OCI-M2 (cell line): ENCODE measurements at regions not wholly inside any gene's neighbourhood (a gene's known extent, or its start where the extent isn't known, plus 50 kb on each side); places are given as distances from the start of the nearest gene placed in this dataset.
"Not testable (repeated sequence)": the region's sequence is repeated elsewhere in the genome, so short reads cannot be mapped to it uniquely, and the experiment has no call there.

Source experiments
- DNase-seq: peaks from one replicate; lab custom pipeline; 2025; ENCODE audit not compliant: unreplicated experiment; lab: John Stamatoyannopoulos, UW

DNA sequence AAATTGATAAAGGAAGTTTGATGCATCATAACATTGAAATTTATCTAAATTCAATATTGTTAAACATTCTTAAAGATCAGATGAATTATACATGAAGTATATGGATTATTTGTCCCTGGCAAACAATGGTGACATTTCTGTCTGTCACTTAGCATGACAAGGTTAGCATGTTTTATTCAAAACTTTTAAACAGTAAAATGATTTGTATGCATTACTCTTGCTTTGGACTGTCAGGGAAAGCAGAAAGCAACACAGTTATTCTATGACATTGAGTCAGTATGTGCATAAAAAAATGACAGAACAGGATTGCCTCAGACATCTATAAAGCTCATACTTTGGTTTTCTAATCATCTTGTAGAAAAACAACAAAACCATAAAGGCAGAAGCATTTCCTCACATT lies 193.7 kb downstream of the IZUMO3 start:
- DNase-seq = no peak

GRCh38 chr9:24351258-24351657 lies 194.4 kb downstream of the IZUMO3 start:
- no peak for DNase-seq

DNA sequence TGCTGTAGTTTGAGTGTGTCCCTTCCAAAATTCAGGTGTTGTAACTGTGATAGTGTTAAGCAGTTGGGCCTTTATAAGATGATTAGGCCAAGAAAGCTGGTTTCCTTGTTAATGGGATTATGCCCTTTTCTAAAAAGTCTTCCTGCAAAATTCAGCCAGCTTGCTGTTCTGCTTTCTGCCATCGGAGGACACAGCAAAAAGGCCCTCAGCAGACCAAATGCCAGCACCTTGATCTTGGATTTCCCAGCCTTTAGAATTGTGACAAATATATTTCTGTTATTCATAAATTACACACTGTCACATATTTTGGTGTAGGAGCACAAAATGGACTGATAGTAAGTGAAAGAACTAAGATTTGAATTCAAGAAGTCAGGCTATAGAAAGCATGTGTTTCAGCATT lies 203.2 kb downstream of the IZUMO3 start:
- DNase-seq = no peak

- DNase-seq = no peak
Observed at GRCh38 chr9:24333629-24334028, 212.1 kb downstream of the IZUMO3 start.

- no peak for DNase-seq
Observed at GRCh38 chr9:24298912-24299311, 246.8 kb downstream of the IZUMO3 start.

DNA sequence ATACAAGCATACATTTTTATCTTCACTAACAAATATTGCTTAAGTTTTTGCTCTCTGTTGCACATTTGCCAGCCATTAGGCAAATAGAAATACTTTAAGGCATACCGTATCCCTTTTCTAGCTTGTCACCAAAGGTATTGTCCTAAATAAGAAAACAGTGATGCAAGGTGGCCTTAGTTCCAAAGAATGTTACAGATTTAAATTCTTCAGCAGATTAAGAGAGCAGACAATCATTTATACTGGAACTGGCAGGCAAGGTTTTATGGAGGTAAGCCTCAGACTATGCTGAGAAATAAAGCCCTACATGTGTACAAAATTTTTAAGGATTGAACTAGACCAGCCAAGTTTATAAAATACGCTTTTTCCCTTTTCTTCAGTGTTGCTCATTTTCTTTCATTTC lies 247.8 kb downstream of the IZUMO3 start:
- DNase-seq = no peak

DNA sequence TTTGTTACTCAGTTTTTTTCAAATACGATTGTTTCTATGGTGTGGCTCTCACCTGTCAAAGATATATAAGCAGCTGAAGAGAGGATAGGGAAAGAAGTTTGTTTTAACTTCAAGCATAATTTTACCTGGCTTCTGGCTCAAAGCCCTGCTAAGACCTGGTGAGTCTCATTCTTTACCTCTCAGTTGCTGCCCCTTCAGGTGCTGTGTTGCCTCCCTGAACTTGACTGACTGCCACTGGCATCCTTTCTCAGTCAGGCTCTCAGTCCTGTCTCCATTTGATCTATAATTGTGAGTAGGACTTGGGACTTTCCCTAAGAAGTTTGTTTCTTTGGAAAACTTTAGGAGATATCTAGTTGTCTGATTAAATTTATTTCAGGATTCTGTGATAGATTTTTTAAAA lies 249.6 kb downstream of the IZUMO3 start:
- DNase-seq = no peak

DNA sequence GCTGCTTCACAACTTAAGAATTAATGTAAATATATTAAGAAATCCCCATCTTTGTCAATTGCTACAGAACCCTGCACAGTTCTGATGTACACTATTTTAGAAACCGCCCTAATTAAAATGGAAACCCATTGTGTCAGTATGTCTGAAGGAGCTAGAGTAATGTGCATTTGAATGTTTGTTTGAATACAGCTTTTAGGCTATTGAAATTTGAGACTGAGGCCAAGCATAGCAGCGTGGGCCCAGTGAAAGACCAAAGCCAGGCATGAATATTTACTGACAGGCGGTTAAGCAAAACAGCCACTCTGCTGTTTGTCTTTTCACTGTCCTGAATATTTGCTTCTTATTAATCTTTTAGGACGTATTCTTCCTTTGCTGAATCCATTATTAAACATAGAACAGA lies 252.3 kb downstream of the IZUMO3 start:
- no peak for DNase-seq

DNA sequence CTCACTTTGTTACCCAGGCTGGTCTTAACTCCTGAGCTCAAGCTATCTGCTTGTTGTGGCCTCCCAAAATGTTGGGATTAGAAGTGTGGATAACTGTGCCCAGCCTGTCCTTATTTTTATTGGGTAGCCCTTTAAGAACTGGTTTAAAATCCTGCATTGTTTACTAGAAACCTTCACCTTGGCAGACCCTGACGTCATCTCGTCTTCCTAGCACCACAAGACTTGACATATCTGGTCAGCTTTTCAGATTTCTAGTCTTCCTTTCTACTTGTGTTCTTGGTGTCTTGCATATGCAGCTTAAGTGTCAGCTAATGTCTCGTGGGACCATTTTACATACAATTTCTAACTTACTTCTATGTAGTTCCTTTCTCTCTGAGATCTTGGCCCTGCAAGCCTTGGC lies 258.9 kb downstream of the IZUMO3 start:
- no peak for DNase-seq

GRCh38 chr9:24258626-24259025 lies 287.1 kb downstream of the IZUMO3 start:
- no peak for DNase-seq

DNA sequence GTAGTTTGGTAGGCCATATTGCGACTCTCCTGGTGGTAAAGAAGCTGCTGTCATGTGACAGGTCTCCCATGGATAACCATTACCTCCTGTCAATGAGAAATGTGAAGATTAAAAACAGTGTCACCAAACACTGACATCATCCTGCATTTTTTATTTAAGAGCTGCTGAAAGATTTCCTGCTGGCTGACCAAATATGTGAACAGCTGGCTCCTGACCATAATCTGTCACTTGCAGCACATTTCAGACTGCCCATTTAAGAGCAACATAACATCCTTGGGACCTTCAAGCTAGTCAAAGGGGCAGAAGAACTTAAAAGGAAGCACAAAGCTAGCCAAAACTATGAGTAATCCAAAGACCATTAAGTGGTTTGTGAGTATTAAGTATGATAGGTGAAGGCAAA lies 288.0 kb downstream of the IZUMO3 start:
- DNase-seq = no peak

GRCh38 chr9:24245988-24246387 lies 299.7 kb downstream of the IZUMO3 start:
- no peak for DNase-seq

DNA sequence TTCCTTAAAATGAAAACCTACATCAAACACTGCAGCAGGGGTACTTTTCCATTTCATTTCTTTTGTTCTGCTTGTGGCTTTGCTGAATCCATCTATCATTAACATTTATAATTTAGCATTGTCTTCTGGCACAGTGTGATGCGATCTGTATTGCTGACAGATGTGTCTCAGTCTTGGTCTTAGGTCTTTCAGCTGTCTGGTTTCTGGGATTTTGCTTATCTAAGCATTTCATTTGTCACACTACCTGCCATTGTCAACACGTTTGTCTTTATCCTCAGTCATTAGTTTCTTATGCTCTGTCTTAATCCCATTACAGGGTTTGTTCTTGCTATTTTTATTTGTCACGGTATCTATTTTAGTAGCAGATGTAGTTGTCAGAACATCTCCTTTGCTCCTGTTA lies 303.1 kb downstream of the IZUMO3 start:
- no peak for DNase-seq

- DNase-seq = no peak
Observed at GRCh38 chr9:24218656-24219055, 327.0 kb downstream of the IZUMO3 start.

DNA sequence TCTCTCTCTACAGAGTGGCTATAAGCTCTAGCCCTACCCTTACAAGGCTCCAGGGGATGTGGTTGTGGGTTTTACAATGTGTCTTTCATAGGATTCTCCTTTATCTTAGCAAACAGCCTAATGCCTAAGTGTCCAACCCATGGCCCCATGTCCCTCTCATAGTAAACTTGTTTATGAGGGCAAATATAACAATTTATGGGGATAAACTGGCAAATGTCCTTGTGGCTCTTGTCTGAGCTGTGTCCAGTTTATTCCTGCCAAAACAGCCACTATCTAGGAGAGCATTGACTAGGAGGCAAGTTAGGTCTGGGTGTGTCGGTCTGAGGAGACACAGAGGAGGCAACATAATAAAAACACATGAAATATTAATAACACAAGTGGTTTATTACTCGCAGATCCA lies 335.1 kb downstream of the IZUMO3 start:
- no peak for DNase-seq

DNA sequence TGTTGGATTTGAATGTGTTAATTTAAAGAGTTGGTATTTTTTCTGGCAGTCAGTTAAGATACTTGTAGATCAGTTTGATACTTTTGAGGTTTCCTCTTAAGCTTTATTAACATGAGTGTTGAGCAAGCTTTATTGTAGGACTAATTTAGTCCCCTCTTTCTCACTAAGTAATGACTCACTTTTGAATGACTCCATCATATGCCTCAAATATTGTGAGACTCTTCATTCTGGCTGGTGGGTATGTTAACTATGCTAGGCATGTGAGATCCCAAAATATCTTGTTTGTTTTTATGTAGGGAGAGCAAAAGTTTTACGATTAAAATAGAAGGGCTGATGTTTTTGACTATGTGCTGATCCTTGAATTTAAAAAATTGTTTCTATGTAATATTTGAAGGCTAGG lies 355.7 kb downstream of the IZUMO3 start:
- DNase-seq = no peak

DNA sequence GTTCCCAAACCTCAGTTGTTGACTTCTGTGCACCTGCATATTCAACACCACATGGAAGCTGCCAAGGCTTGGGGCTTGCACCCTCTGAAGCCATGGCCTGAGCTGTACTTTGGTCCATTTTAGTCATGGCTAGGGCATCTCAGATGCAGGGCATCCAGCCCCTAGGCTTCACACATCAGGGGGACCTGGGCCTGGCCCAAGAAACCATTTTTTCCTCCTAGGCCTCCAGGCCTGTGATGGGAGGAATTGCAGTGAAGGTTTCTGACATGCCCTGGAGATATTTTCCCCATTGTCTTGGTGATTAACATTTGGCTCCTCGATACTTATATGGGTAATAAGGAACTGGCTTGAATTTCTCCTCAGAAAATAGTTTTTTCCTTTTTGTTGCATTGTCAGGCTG lies 354.5 kb upstream of the ELAVL2 start:
- not testable (repeated sequence) for DNase-seq

DNA sequence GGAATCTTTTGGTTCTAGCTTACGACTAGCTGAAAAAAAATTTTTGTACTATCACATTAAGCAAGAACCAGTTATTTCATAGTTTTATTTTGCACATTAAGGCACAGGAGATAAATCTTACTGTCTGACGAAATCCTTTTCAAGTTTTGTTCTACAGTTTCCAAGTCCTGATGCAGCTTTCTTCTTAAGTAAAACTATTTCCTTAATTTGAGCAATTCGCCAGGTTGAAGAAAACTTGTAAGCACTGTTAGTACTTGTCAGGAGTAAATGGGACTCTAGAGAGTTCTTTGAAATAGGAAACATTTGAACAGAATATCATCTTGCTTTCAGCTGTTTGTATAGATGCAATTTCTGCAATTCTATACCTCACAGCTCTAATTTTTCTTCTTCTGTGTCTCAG lies 318.8 kb upstream of the ELAVL2 start:
- DNase-seq = no peak

DNA sequence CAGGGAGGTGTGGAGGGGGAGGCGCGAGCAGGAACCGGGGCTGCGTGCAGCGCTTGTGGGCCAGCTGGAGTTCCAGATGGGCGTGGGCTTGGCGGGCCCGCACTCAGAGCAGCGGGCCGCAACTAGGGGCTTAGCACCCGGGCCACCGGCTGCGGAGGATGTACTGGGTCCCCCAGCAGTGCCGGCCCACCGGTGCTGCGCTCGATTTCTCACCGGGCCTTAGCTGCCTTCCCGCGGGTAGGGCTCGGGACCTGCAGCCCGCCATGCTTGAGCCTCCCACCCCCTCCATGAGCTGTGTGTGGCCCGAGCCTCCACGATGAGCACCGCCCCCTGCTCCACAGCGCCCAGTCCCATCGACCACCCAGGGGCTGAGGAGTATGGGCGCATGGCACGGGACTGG lies 309.0 kb upstream of the ELAVL2 start:
- DNase-seq = not testable (repeated sequence)

GRCh38 chr9:24132244-24132643 lies 306.2 kb upstream of the ELAVL2 start:
- DNase-seq = no peak

DNA sequence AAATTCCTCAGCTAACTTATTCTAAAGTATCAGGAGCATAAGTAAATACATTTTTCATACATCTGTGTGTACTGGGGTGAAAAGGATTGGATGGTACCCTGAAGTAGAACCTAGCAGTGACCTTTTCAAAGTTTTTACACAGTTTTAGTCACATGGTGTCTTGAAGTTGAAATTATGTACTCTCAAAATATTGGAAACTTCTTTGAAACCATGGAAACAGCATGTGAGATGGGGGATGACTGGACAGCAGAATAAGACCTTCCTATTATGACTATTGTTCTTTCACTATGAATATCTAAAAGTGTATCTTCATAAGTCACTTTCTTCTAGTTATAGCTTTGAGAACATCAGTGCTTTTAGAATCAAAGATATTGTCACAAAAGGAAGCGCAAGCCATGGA lies 301.5 kb upstream of the ELAVL2 start:
- no peak for DNase-seq

- no peak for DNase-seq
Observed at GRCh38 chr9:24118190-24118589, 292.1 kb upstream of the ELAVL2 start.

GRCh38 chr9:24096756-24097155 lies 270.7 kb upstream of the ELAVL2 start:
- no peak for DNase-seq

- DNase-seq = no peak
Observed at GRCh38 chr9:24095246-24095645, 269.2 kb upstream of the ELAVL2 start.
